ENCODE measurements at regions not wholly inside any gene's neighbourhood (a gene's known extent, or its start where the extent isn't known, plus 50 kb on each side); places are given as distances from the start of the nearest gene placed in this dataset.
"Not testable (repeated sequence)": the region's sequence is repeated elsewhere in the genome, so short reads cannot be mapped to it uniquely, and the experiment has no call there.

DNA sequence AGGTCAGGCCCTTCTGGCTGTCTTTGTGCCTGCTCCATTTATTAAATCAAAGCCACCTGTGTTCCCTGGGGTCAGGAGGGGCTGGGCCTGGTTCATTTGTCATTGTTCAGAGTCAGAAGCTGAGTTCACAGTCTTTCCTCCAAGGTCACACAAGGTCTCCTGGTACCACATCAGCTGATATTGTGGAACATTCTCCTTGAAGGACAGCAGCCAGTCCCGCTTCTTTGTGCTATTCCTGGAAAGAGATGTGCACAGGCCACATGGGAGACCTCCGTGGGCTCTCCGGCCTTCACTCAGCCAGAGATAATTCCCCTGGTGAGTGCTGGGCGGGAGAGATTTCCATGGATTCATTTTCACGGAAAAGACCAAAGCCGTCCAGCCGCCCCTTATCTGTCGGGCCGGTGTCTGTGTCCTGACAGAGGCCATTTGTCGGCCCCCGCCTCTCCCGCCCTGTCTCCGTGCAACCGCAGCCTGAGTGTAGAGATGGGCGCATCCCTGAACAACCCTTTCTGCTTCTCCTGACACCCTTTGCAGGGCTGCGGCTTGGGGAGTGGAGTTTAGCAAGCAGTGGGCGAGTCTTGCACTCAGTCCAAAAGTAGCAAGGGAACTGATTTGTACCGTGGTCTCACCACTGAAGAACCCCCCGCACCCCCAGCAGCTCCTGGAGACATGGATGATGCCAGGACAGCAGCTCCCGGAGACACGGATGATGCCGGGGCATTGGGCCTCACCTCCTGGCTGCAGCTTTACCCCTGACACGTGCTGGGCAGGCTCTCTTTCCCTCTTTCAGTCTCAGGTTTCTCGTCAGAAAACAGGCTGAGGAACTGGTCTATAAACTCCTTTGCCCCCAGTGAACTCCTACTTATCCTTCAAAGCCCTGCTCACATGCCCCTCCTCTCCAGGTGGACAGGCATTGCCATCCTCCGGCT, 198.4 kb downstream of the LAT start:
- H3K27me3 ChIP-seq (ENCODE audit: insufficient read depth, low read length); H3K36me3 ChIP-seq (ENCODE audit: insufficient read depth, low read length); H3K9ac ChIP-seq (ENCODE audit: low read depth, low read length); H3K4me3 ChIP-seq (ENCODE audit: low read length); H3K9me3 ChIP-seq (ENCODE audit: insufficient read depth, low read depth, low read length); H3K4me1 ChIP-seq (ENCODE audit: insufficient read depth, low read length); H3K27ac ChIP-seq (ENCODE audit: low read depth, low read length): not testable (repeated sequence)
- 93% methylated on average over 25 of the region's 25 CpGs for WGBS

DNA sequence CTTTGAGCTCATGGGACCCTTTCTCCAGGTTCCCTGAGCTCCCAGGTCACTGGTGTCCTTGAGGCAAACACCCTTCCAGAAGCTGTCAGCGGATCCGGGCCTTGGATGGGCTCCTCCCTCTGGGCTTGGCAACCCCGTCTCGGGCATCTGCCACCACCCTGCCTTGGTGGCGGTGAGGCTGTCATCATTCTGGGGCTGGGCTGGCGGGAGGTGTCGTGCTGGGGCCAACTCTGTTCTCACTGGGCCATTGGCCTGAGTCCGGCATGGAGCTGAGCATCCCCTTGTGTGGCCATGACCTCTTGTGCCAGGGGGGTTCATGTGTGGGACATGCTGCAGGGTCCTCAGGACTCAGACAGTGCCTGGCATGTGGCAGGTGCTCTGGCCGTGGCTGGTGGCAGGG, 197.6 kb downstream of the LAT start:
- Histone ChIP-seq H3K9ac (ENCODE audit: low read depth, low read length) (no peak overlapping the region), H3K4me3 (ENCODE audit: low read length) (no peak overlapping the region), H3K27me3 (ENCODE audit: insufficient read depth, low read length) (no peaks in the 10 kb centered on the region), H3K4me1 (ENCODE audit: insufficient read depth, low read length) (no peaks in the 10 kb centered on the region), H3K27ac (ENCODE audit: low read depth, low read length) (no peak overlapping the region), H3K36me3 (ENCODE audit: insufficient read depth, low read length) (no peaks in the 10 kb centered on the region), H3K9me3 (ENCODE audit: insufficient read depth, low read depth, low read length) (no peaks in the 10 kb centered on the region)
- WGBS, result 94% methylated on average over 9 of the region's 9 CpGs

DNA sequence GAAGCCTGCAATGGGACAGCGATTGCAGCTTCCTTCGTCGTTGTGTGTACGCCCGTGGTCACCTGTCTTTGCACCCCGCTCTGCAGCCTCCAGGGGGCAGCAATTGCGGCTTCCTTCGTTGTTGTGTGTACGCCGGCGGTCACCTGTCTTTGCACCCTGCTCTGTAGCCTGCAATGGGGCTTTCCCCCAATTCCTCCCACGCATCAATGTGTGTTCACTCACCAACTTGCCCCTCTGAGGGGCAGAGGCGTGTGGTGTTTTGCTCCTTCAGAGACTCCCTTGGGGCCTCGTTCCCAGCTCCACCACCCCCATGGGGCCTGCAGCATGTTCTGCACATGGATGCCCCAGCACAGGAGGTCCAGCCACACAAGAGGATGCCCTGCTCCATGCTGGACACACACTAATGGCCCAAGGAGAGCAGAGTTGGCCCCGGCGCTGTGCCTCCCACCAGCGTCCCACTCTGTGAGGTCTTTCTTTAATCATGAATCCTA, 197.1 kb downstream of the LAT start:
- H3K9me3 ChIP-seq (ENCODE audit: insufficient read depth, low read depth, low read length); H3K9ac ChIP-seq (ENCODE audit: low read depth, low read length); H3K4me1 ChIP-seq (ENCODE audit: insufficient read depth, low read length); H3K27me3 ChIP-seq (ENCODE audit: insufficient read depth, low read length); H3K36me3 ChIP-seq (ENCODE audit: insufficient read depth, low read length); H3K27ac ChIP-seq (ENCODE audit: low read depth, low read length); H3K4me3 ChIP-seq (ENCODE audit: low read length): not testable (repeated sequence)
- WGBS, result 82% methylated on average over 17 of the region's 17 CpGs

DNA sequence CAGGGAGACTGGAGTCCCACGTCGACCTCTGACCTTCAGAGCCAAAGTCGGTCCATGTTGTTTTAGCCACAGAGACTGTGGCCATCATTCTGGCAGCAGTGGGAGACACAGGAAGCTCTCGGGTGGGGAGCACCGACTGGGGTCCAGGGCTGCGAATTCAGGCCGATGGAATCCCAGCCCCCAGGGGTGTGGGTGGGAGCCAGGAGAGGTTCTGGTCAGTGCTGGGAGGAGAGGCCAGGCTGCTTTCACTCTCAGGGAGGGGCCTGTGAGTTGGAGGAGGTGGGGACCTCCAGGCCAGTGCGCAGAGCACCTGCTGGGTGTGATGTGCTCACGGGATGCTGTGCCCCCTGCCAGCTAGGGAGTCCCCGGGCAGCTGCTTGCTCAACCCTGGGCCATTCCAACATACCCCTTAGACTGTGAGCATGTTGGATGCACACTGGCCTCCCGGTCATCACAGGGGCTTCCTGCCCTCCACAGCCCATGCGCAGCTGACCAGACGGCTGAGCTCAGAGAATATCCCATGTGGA, 196.5 kb downstream of the LAT start:
- H3K27me3 ChIP-seq (ENCODE audit: insufficient read depth, low read length); H3K9me3 ChIP-seq (ENCODE audit: insufficient read depth, low read depth, low read length); H3K36me3 ChIP-seq (ENCODE audit: insufficient read depth, low read length); H3K4me1 ChIP-seq (ENCODE audit: insufficient read depth, low read length); H3K9ac ChIP-seq (ENCODE audit: low read depth, low read length); H3K4me3 ChIP-seq (ENCODE audit: low read length); H3K27ac ChIP-seq (ENCODE audit: low read depth, low read length): not testable (repeated sequence)
- 91% methylated on average over 13 of the region's 13 CpGs for WGBS

DNA sequence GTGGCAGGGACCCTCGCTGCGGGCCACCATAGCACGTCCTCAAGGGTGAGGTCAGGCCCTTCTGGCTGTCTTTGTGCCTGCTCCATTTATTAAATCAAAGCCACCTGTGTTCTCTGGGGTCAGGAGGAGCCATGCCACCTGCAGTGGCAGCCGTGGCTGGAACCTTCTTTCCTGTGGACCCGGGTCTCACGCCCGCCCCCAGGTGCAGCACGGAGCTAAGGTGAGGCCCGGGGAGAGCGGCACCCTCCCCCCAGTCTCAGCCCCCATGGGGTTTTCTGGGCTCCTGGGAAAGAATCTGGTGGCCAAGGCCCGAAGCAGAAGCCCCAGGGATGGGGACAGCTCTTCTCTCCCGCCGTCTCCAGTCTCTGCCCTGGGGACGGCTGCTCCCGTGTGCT, 195.4 kb downstream of the LAT start:
- H3K36me3 ChIP-seq (ENCODE audit: insufficient read depth, low read length); H3K9me3 ChIP-seq (ENCODE audit: insufficient read depth, low read depth, low read length); H3K27me3 ChIP-seq (ENCODE audit: insufficient read depth, low read length); H3K27ac ChIP-seq (ENCODE audit: low read depth, low read length); H3K9ac ChIP-seq (ENCODE audit: low read depth, low read length); H3K4me3 ChIP-seq (ENCODE audit: low read length); H3K4me1 ChIP-seq (ENCODE audit: insufficient read depth, low read length): not testable (repeated sequence)
- WGBS, result 95% methylated on average over 15 of the region's 15 CpGs

DNA sequence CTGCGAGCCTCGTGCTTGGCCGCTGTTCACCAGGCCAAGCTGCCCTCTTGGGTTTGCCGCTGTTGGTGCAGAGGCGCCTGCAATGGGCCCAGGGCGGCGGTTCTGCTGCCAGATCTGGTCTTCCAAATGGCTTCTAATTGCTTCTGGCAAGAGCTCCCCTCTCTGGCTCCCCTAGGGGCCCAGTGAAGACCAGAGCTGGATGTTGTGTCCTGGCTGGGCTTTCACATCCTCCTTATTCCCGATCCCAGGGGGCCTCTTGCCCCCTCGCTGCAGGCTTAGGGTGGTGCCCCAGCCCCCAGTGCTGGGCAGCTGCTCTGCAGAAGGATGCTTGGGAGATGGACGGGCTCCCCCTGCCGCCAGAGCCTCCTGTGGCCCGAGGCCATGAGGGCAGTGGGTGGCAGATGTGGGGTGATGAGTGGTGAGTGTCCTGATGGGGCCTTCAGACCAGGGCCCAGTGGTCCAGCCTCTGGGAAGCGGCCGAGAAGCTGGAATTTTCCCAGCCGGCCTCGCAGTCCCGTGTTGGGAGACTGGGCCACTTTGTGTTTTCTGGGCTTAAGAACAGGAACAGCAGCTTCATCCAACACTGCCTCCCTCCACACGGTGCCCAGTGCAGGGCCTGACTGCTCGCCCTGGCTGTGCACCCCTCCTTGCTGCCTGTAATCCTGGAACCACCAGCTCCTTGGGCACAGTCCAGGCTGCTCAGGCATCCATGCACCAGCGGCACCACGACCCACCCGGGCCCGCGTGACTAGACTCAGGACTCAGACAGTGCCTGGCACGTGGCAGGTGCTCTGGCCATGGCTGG, 194.8 kb downstream of the LAT start:
- not testable (repeated sequence) for H3K4me1 ChIP-seq (ENCODE audit: insufficient read depth, low read length); H3K4me3 ChIP-seq (ENCODE audit: low read length); H3K9ac ChIP-seq (ENCODE audit: low read depth, low read length); H3K27ac ChIP-seq (ENCODE audit: low read depth, low read length); H3K36me3 ChIP-seq (ENCODE audit: insufficient read depth, low read length); H3K9me3 ChIP-seq (ENCODE audit: insufficient read depth, low read depth, low read length); H3K27me3 ChIP-seq (ENCODE audit: insufficient read depth, low read length)
- 88% methylated on average over 25 of the region's 25 CpGs for WGBS

DNA sequence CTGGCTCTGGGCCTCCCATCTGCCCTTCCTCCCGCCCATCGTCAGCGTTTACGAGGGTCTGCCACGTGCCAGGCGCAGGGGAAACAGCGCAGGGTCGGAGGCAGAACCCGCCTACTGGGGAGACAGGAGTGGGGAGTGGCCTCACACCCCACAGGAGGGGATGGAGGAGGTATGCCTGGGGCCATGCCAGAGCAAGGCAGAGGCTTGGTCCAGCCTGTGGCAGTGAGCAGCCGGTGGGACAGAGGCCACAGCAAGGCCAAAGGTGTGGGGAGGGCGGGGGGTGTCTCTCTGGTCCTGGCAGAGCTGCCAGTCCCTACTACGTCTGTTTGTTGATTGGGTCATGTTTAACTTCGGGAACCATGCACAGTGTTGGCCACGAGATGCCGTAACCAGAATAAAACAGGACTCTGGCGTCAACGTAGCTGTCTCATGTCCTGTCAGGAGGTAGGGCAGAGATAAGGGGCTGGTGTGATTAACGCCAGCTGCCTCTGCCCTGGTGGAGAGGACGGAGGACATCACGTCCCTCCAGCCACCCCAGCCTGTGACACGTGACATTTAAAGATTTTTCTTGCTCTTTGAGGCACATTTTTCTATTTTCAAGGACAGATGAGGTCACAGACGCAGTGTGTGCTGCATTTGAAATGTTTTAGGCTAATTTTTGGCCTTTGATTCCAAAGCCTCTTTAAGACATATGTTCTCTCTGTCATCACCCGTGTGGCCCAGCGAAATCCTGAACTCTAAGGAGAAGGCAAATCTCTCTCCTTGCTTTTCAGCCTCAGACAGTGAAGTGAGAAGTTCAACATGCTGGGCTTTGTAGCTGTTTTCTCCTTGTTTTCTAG, 193.3 kb downstream of the LAT start:
- WGBS, result 90% methylated on average over 24 of the region's 24 CpGs
- H3K27me3 ChIP-seq (ENCODE audit: insufficient read depth, low read length); H3K4me1 ChIP-seq (ENCODE audit: insufficient read depth, low read length); H3K27ac ChIP-seq (ENCODE audit: low read depth, low read length); H3K9ac ChIP-seq (ENCODE audit: low read depth, low read length); H3K36me3 ChIP-seq (ENCODE audit: insufficient read depth, low read length); H3K4me3 ChIP-seq (ENCODE audit: low read length); H3K9me3 ChIP-seq (ENCODE audit: insufficient read depth, low read depth, low read length): not testable (repeated sequence)

DNA sequence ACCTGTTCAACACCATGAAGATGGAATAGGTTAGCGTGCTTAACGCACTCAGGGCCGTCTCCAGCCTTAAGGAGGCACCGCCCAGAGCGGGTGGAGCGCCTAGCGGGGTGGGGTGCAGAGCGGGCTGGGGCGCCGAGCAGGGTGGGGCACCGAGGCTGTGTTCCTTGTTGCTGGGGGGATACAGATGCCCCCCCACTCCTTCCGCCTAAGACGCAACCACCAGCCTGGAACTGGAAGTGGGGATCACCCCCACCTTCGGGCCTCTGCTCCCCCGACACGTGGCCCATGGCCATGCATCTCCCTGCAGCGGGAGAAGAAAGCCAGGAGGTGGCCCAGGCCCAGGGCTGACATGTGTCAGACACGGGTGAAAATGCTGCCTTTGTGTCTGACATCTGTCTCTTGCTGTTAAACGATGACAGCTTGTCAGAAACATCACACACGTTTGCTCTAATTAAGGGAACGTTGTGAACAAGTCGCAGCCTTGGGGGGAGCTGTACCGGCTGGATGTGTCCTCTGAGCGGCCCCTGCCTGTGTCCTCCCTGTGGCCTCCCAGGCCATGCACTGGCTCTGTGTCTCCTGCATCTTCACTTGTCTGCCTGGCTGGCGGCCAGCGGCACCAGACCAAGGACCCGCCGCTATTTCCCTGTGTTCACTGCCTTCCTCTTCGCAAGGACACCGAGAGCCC, 192.5 kb downstream of the LAT start:
- not testable (repeated sequence) for H3K27ac ChIP-seq (ENCODE audit: low read depth, low read length); H3K4me1 ChIP-seq (ENCODE audit: insufficient read depth, low read length); H3K9ac ChIP-seq (ENCODE audit: low read depth, low read length); H3K27me3 ChIP-seq (ENCODE audit: insufficient read depth, low read length); H3K9me3 ChIP-seq (ENCODE audit: insufficient read depth, low read depth, low read length); H3K4me3 ChIP-seq (ENCODE audit: low read length); H3K36me3 ChIP-seq (ENCODE audit: insufficient read depth, low read length)
- 93% methylated on average over 30 of the region's 30 CpGs for whole genome bisulfite sequencing

DNA sequence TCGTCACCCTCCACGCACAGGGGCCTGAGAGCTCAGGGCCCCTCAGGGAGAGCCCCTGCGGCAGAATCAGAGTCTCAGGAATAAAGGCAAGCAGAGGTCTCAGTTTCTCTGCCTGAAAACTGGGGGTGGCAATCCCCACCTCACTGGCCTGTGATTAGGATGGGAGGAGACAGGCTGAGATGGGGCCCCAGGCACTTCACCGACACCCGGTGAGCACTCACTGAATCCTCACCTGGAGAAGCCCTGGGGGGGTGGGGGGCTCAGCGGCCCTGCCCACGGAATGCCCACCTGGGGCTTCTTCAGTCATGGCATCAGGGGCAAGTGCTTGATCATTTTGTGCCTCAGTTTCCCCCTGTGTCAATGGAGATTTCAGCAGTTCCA, 192.0 kb downstream of the LAT start:
- H3K4me1 ChIP-seq (ENCODE audit: insufficient read depth, low read length); H3K4me3 ChIP-seq (ENCODE audit: low read length); H3K9ac ChIP-seq (ENCODE audit: low read depth, low read length); H3K27me3 ChIP-seq (ENCODE audit: insufficient read depth, low read length); H3K9me3 ChIP-seq (ENCODE audit: insufficient read depth, low read depth, low read length); H3K27ac ChIP-seq (ENCODE audit: low read depth, low read length); H3K36me3 ChIP-seq (ENCODE audit: insufficient read depth, low read length): not testable (repeated sequence)
- 95% methylated on average over 5 of the region's 7 CpGs for WGBS

DNA sequence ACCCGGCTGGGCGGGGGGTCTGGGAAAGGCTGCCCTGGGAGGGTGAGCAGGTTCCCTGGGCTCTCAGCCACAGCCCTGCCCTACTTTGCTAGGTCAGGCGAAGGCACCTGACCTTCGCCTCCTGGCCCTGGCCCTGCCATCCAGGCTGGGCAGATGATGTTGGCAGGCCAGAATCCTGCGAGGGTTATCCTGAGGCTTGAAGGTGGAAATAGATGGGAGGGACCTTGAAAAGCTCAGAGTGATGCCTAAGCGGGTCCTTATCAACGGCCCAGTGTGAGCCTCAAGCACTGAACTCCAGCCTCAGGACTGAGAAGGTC, 191.3 kb downstream of the LAT start:
- H3K27ac ChIP-seq (ENCODE audit: low read depth, low read length); H3K36me3 ChIP-seq (ENCODE audit: insufficient read depth, low read length); H3K4me3 ChIP-seq (ENCODE audit: low read length); H3K9me3 ChIP-seq (ENCODE audit: insufficient read depth, low read depth, low read length); H3K9ac ChIP-seq (ENCODE audit: low read depth, low read length); H3K27me3 ChIP-seq (ENCODE audit: insufficient read depth, low read length); H3K4me1 ChIP-seq (ENCODE audit: insufficient read depth, low read length): not testable (repeated sequence)
- 86% methylated on average over 7 of the region's 7 CpGs for WGBS
